ENCODE measurements at regions not wholly inside any gene's neighbourhood (a gene's known extent, or its start where the extent isn't known, plus 50 kb on each side); places are given as distances from the start of the nearest gene placed in this dataset.

DNA sequence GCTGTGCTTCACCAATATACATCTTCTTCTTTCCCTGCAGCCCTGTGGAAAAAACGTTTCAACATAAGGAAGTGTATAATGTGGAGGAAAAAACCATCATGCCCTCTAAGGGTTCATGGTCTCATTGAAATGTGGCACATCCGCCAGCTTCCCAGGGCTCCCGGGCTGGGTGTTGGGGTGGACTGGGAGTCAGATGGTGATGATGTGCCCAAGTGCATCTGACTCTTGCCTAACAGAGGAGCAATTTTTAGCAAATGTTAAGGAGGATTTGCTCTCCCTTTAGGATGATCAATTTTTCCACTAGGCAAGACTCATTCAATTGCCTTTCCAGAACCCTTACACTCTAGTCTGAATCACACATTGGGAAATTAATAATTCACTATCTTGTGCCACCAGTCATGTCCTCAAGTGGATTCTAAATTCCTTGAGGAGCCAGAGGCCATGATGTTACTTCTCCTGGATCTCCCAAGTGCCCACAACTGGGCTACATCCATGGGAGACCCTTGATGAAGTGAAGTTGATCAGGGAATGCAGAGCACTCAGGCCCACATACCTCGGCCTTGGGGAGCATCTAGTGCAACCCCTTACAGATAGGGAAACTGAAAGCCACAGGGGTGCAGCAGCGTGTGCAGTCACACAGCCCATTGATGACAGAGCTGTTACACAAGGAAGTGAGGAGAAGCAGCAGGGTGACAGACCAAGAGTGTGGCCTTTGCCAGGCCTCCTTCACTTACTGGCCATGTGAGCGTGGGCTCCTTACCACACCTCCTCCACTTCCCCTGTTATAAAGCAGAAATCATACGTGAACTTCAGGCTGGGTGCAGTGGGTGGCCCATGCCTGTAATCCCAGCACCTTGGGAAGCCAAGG is 100.0 kb upstream of the SLC44A3 start:
- TF ChIP-seq, protein P1, sequence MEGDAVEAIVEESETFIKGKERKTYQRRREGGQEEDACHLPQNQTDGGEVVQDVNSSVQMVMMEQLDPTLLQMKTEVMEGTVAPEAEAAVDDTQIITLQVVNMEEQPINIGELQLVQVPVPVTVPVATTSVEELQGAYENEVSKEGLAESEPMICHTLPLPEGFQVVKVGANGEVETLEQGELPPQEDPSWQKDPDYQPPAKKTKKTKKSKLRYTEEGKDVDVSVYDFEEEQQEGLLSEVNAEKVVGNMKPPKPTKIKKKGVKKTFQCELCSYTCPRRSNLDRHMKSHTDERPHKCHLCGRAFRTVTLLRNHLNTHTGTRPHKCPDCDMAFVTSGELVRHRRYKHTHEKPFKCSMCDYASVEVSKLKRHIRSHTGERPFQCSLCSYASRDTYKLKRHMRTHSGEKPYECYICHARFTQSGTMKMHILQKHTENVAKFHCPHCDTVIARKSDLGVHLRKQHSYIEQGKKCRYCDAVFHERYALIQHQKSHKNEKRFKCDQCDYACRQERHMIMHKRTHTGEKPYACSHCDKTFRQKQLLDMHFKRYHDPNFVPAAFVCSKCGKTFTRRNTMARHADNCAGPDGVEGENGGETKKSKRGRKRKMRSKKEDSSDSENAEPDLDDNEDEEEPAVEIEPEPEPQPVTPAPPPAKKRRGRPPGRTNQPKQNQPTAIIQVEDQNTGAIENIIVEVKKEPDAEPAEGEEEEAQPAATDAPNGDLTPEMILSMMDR (conservative IDR thresholded peaks at IDR 0.05; ENCODE audit: low read depth, low read length), result no peak
- TF ChIP-seq POLR2A (IDR thresholded peaks at IDR 0.05; ENCODE audit: low read depth, low read length), result no peak
- TF ChIP-seq RFX5 (IDR thresholded peaks at IDR 0.05; ENCODE audit: low read depth, low read length), result no peak
- no peak for TF ChIP-seq CEBPB (IDR thresholded peaks at IDR 0.05; ENCODE audit: low read depth, low read length)
- TF ChIP-seq RAD21 (IDR thresholded peaks at IDR 0.05; ENCODE audit: low read length), result no peak
- no peak for TF ChIP-seq MAZ (IDR thresholded peaks at IDR 0.05; ENCODE audit: borderline replicate concordance, low read depth, low read length)
- TF ChIP-seq SMC3 (IDR thresholded peaks at IDR 0.05; ENCODE audit: low read depth, low read length), result no peak
- no peak for TF ChIP-seq MXI1 (IDR thresholded peaks at IDR 0.05; ENCODE audit: borderline replicate concordance, low read depth, low read length)
- no peak for TF ChIP-seq RCOR1 (IDR thresholded peaks at IDR 0.05; ENCODE audit: insufficient replicate concordance, low read length)
- TF ChIP-seq CHD1 (IDR thresholded peaks at IDR 0.05; ENCODE audit: low read depth, low read length), result no peak
